Esophagus muscularis mucosa (tissue), 4 donors: ENCODE measurements at regions not wholly inside any gene's neighbourhood (a gene's known extent, or its start where the extent isn't known, plus 50 kb on each side); places are given as distances from the start of the nearest gene placed in this dataset.
A peak's percentile ranks its signal among the peaks of the same experiment; 100 is the strongest.

Experiments used
- DNase-seq: peaks from one replicate; pipeline ENCODE4 v3.0.0-alpha.2; 2017; ENCODE audit errors: extremely low spot score
- H3K27ac ChIP-seq, 4 donors: fragments of 200-600 bp; sonication (generic); replicated peaks in 1 of 4; 1 replicate in 3 of 4; 2 replicates in 1 of 4; pipeline ENCODE4 v1.5.1; 2016 to 2019; ENCODE audit warnings: mild to moderate bottlenecking in 1 of 4
- H3K27me3 ChIP-seq, 4 donors: fragments of 200-600 bp; sonication (generic); one replicate each; pipeline versions ENCODE4 v1.5.1 to v1.6.0; 2016 to 2019
- H3K36me3 ChIP-seq, 4 donors: fragments of 200-600 bp; sonication (generic); one replicate each; pipeline ENCODE4 v1.5.1; 2016 to 2019
- H3K4me1 ChIP-seq, 4 donors: fragments of 200-600 bp; sonication (generic); one replicate each; pipeline ENCODE4 v1.5.1; 2016 to 2019
- H3K4me3 ChIP-seq, 4 donors: fragments of 200-600 bp; sonication (generic); 1 replicate in 2 of 4; 2 replicates in 2 of 4; pipeline ENCODE4 v1.5.1; 2016 to 2019; ENCODE audit warnings: mild to moderate bottlenecking in 4 of 4, moderate library complexity in 1 of 4
- H3K9me3 ChIP-seq, 4 donors: fragments of 200-600 bp; sonication (generic); 1 replicate in 3 of 4; 2 replicates in 1 of 4; pipeline ENCODE4 v1.5.1; 2016 to 2019
- CTCF ChIP-seq, 3 experiments: fragments of 200-600 bp in 2 of 3; fragments of 450-650 bp in 1 of 3; sonication (generic) in 2 of 3; IDR thresholded peaks; one replicate each; pipeline ENCODE4 v1.5.1; 2017 to 2019; ENCODE audit warnings: antibody characterized with exemption in 3 of 3, mild to moderate bottlenecking in 2 of 3, moderate library complexity in 1 of 3
- EP300 ChIP-seq: sonication (generic); formaldehyde crosslinking; IDR thresholded peaks from one replicate; pipeline ENCODE4 v1.6.1; 2017; ENCODE audit warnings: antibody characterized with exemption
- POLR2A ChIP-seq: fragments of 450-650 bp; IDR thresholded peaks from one replicate; pipeline ENCODE4 v1.6.1; 2017; ENCODE audit warnings: antibody characterized with exemption, moderate library complexity, mild to moderate bottlenecking, low read depth
- POLR2AphosphoS5 ChIP-seq, 2 donors: sonication (generic); formaldehyde crosslinking; IDR thresholded peaks; one replicate each; pipeline ENCODE4 v1.6.1; 2017; ENCODE audit warnings: antibody characterized with exemption in 2 of 2
- whole genome bisulfite sequencing: methylation state at CpG from one replicate; pipeline ENCODE4 v1.1.5; 2018; 5-methylcytosine and 5-hydroxymethylcytosine counted together
- intact Hi-C: fragments of 100-400 bp; cut with DNase I; formaldehyde crosslinking; loops from one replicate; pipeline ENCODE4 v1.15.1; 2023

- TF ChIP-seq EP300 = no peak
- TF ChIP-seq POLR2A = no peak
- no peak for TF ChIP-seq CTCF (IDR thresholded peaks at IDR 0.05)
- TF ChIP-seq POLR2AphosphoS5 (IDR thresholded peaks at IDR 0.05) = no peak
- intact Hi-C loops = loop anchor here (10.0 kb wide), 1 partner anchor 186 kb away; no protein-coding TSS in a partner anchor
- Histone ChIP-seq H3K36me3 (no peaks in the 10 kb centered on the region), H3K27me3 (no peaks in the 10 kb centered on the region), H3K4me1 (peaks cover 25 to 54% (median 53%) of the 10 kb centered on the region in 4 donors), H3K9me3 (no peaks in the 10 kb centered on the region), H3K4me3 (no peak overlapping the region), H3K27ac (no peak overlapping the region)
- 82% methylated on average over 1 of the region's 1 CpG for WGBS
- DNase-seq = no peak
These were observed 257.9 kb upstream of the PITRM1 start for GRCh38 chr10:3430501-3430900.

- intact Hi-C loops = loop anchor here (10.0 kb wide), 1 partner anchor 185 kb away; no protein-coding TSS in a partner anchor
- 32% methylated on average over 7 of the region's 7 CpGs for WGBS
- H3K27ac ChIP-seq = peak overlapping the region in 3 of 4 donors; percentile 11 to 55 (median 33)
- H3K4me3 ChIP-seq = no peak overlapping the region
- no peaks in the 10 kb centered on the region for H3K27me3 ChIP-seq
- no peaks in the 10 kb centered on the region for H3K9me3 ChIP-seq
- H3K4me1 ChIP-seq = peaks cover 32 to 56% (median 53%) of the 10 kb centered on the region in 4 donors
- DNase-seq = no peak
- no peak for TF ChIP-seq CTCF (IDR thresholded peaks at IDR 0.05)
- no peak for TF ChIP-seq EP300
- TF ChIP-seq POLR2A = no peak
- no peak for TF ChIP-seq POLR2AphosphoS5 (IDR thresholded peaks at IDR 0.05)
- no peaks in the 10 kb centered on the region for H3K36me3 ChIP-seq
These were observed 257.1 kb upstream of the PITRM1 start for GRCh38 chr10:3429676-3430075.

- WGBS = 87% methylated on average over 3 of the region's 3 CpGs
- DNase-seq = no peak
- Histone ChIP-seq H3K9me3 (no peaks in the 10 kb centered on the region), H3K27me3 (no peaks in the 10 kb centered on the region), H3K27ac (peak overlapping the region in 3 of 4 donors; percentile 11 to 67 (median 63)), H3K4me1 (peaks cover 32 to 60% (median 54%) of the 10 kb centered on the region in 4 donors), H3K36me3 (no peaks in the 10 kb centered on the region), H3K4me3 (no peak overlapping the region)
- intact Hi-C loops = no loop called here
- no peak for TF ChIP-seq POLR2A
- TF ChIP-seq CTCF (IDR thresholded peaks at IDR 0.05) = no peak
- TF ChIP-seq POLR2AphosphoS5 (IDR thresholded peaks at IDR 0.05) = no peak
- TF ChIP-seq EP300 = no peak
These were observed 256.2 kb upstream of the PITRM1 start for GRCh38 chr10:3428826-3429225.

GRCh38 chr10:3427950-3428354 lies 255.4 kb upstream of the PITRM1 start:
- no peak for DNase-seq
- Histone ChIP-seq H3K27me3 (no peaks in the 10 kb centered on the region), H3K4me1 (peaks cover 32 to 60% (median 53%) of the 10 kb centered on the region in 4 donors), H3K36me3 (no peaks in the 10 kb centered on the region), H3K9me3 (no peaks in the 10 kb centered on the region), H3K4me3 (no peak overlapping the region), H3K27ac (peak overlapping the region; percentile 50 to 67 (median 62))
- TF ChIP-seq EP300 = no peak
- no peak for TF ChIP-seq POLR2AphosphoS5 (IDR thresholded peaks at IDR 0.05)
- no peak for TF ChIP-seq POLR2A
- TF ChIP-seq CTCF (IDR thresholded peaks at IDR 0.05) = no peak
- intact Hi-C loops = no loop called here
- 48% methylated on average over 5 of the region's 7 CpGs for WGBS

- intact Hi-C loops = no loop called here
- Histone ChIP-seq H3K27ac (peak overlapping the region; percentile 50 to 67 (median 62)), H3K4me1 (peaks cover 32 to 60% (median 53%) of the 10 kb centered on the region in 4 donors), H3K27me3 (no peaks in the 10 kb centered on the region), H3K36me3 (no peaks in the 10 kb centered on the region), H3K9me3 (no peaks in the 10 kb centered on the region), H3K4me3 (no peak overlapping the region)
- WGBS = 62% methylated on average over 2 of the region's 2 CpGs
- TF ChIP-seq POLR2A = no peak
- TF ChIP-seq CTCF (IDR thresholded peaks at IDR 0.05) = no peak
- no peak for TF ChIP-seq EP300
- TF ChIP-seq POLR2AphosphoS5 (IDR thresholded peaks at IDR 0.05) = no peak
- no peak for DNase-seq
These were observed 254.8 kb upstream of the PITRM1 start for GRCh38 chr10:3427347-3427746.
